MM.1S (cell line): ENCODE measurements at regions not wholly inside any gene's neighbourhood (a gene's known extent, or its start where the extent isn't known, plus 50 kb on each side); places are given as distances from the start of the nearest gene placed in this dataset.

Experiments
- EZH2 ChIP-seq: fragments of 300-600 bp; sonication (generic); optimal IDR thresholded peaks from 2 replicates; pipeline ENCODE3; 2017; ENCODE audit warnings: low read depth, mild to moderate bottlenecking, antibody characterized with exemption, low read length, mixed read lengths
- EZH2phosphoT487 ChIP-seq: fragments of 300-600 bp; sonication (generic); IDR thresholded peaks from 2 replicates; pipeline ENCODE4 v1.6.1; 2018; ENCODE audit warnings: antibody characterized with exemption, low read length
- TF ChIP-seq, protein P1 (sequence below): fragments of 300-600 bp; sonication (generic); IDR thresholded peaks from 2 replicates; pipeline ENCODE4 v1.5.1; 2016; ENCODE audit warnings: antibody characterized with exemption, low read length, mixed read lengths

DNA sequence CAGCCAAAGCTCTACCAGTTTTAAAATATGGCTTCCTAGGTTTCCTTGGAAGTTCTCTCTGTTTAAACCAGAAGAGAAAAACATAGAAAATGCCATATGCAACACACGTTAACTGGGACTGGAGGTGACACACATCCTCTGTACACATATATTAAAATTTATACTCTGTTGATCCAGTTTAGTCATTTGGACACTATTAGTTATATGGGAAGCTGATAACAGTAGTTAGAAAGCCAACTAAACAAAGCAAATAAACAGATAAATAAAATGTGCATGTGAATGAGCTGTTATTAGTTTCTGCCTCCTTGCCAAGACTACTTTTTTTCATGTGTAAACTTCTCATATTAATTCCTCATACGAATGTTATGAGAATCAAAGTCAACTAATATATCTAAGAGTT, 1249.2 kb upstream of the CDH6 start:
- TF ChIP-seq, protein P1, sequence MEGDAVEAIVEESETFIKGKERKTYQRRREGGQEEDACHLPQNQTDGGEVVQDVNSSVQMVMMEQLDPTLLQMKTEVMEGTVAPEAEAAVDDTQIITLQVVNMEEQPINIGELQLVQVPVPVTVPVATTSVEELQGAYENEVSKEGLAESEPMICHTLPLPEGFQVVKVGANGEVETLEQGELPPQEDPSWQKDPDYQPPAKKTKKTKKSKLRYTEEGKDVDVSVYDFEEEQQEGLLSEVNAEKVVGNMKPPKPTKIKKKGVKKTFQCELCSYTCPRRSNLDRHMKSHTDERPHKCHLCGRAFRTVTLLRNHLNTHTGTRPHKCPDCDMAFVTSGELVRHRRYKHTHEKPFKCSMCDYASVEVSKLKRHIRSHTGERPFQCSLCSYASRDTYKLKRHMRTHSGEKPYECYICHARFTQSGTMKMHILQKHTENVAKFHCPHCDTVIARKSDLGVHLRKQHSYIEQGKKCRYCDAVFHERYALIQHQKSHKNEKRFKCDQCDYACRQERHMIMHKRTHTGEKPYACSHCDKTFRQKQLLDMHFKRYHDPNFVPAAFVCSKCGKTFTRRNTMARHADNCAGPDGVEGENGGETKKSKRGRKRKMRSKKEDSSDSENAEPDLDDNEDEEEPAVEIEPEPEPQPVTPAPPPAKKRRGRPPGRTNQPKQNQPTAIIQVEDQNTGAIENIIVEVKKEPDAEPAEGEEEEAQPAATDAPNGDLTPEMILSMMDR = no peak
- TF ChIP-seq EZH2 (no peak), EZH2phosphoT487 (no peak)
